ENCODE measurements at regions not wholly inside any gene's neighbourhood (a gene's known extent, or its start where the extent isn't known, plus 50 kb on each side); places are given as distances from the start of the nearest gene placed in this dataset.

GRCh38 chr3:59595830-59596229 is 546.0 kb upstream of the CFAP20DC start:
- POLR2A ChIA-PET = no interaction called here
- CTCF ChIA-PET = no interaction called here

- ChIA-PET POLR2A (no interaction called here), CTCF (no interaction called here)
Observed at GRCh38 chr3:59593380-59593779, 543.6 kb upstream of the CFAP20DC start.

- ChIA-PET CTCF (no interaction called here), POLR2A (no interaction called here)
Observed at GRCh38 chr3:59580996-59581395, 531.2 kb upstream of the CFAP20DC start.

- ChIA-PET POLR2A (no interaction called here), CTCF (no interaction called here)
Observed at GRCh38 chr3:59580499-59580898, 530.7 kb upstream of the CFAP20DC start.

- CTCF ChIA-PET = no interaction called here
- POLR2A ChIA-PET = no interaction called here
Observed at GRCh38 chr3:59578129-59578528, 528.3 kb upstream of the CFAP20DC start.

GRCh38 chr3:59576606-59577005 is 526.8 kb upstream of the CFAP20DC start:
- CTCF ChIA-PET = no interaction called here
- POLR2A ChIA-PET = no interaction called here

- ChIA-PET POLR2A (no interaction called here), CTCF (interaction anchor here (0.7 to 2.0 kb wide), 11 partner anchors 9 to 437 kb away, joined by 3 to 15 read pairs (median 3); no protein-coding TSS in a partner anchor)
Observed at GRCh38 chr3:59575113-59576001, 525.5 kb upstream of the CFAP20DC start.

- ChIA-PET POLR2A (no interaction called here), CTCF (no interaction called here)
Observed at GRCh38 chr3:59573911-59574310, 524.1 kb upstream of the CFAP20DC start.

GRCh38 chr3:59572106-59572505 is 522.3 kb upstream of the CFAP20DC start:
- ChIA-PET POLR2A (no interaction called here), CTCF (no interaction called here)

- CTCF ChIA-PET = no interaction called here
- POLR2A ChIA-PET = no interaction called here
Observed at GRCh38 chr3:59570806-59571205, 521.0 kb upstream of the CFAP20DC start.

GRCh38 chr3:59567661-59568060 is 517.8 kb upstream of the CFAP20DC start:
- POLR2A ChIA-PET = interaction anchor here (0.6 kb wide), 1 partner anchor 333 kb away, joined by 3 read pairs; no protein-coding TSS in a partner anchor
- CTCF ChIA-PET = interaction anchor here (1.6 kb wide), 1 partner anchor 40 kb away, joined by 4 read pairs; no protein-coding TSS in a partner anchor

- CTCF ChIA-PET = interaction anchor here (1.0 kb wide), 1 partner anchor 9 kb away, joined by 3 read pairs; no protein-coding TSS in a partner anchor
- POLR2A ChIA-PET = no interaction called here
Observed at GRCh38 chr3:59566481-59566975, 516.7 kb upstream of the CFAP20DC start.

- ChIA-PET POLR2A (no interaction called here), CTCF (no interaction called here)
Observed at GRCh38 chr3:59565125-59565524, 515.3 kb upstream of the CFAP20DC start.

- ChIA-PET CTCF (no interaction called here), POLR2A (no interaction called here)
Observed at GRCh38 chr3:59563966-59564365, 514.1 kb upstream of the CFAP20DC start.

- ChIA-PET POLR2A (interaction anchor here (0.5 kb wide), 1 partner anchor 96 kb away, joined by 11 read pairs; no protein-coding TSS in a partner anchor), CTCF (no interaction called here)
Observed at GRCh38 chr3:59563072-59563605, 513.3 kb upstream of the CFAP20DC start.

GRCh38 chr3:59559721-59560435 is 510.1 kb upstream of the CFAP20DC start:
- ChIA-PET POLR2A (no interaction called here), CTCF (no interaction called here)

- CTCF ChIA-PET = interaction anchor here (1.1 to 1.3 kb wide), 2 partner anchors 16 to 32 kb away, joined by 3 to 4 read pairs; no protein-coding TSS in a partner anchor
- POLR2A ChIA-PET = interaction anchor here (0.6 kb wide), 1 partner anchor 32 kb away, joined by 5 read pairs; no protein-coding TSS in a partner anchor
Observed at GRCh38 chr3:59558906-59559720, 509.3 kb upstream of the CFAP20DC start.

GRCh38 chr3:59555593-59556315 is 505.9 kb upstream of the CFAP20DC start:
- ChIA-PET CTCF (no interaction called here), POLR2A (no interaction called here)

- CTCF ChIA-PET = no interaction called here
- POLR2A ChIA-PET = no interaction called here
Observed at GRCh38 chr3:59553076-59553475, 503.3 kb upstream of the CFAP20DC start.

Data from activated CD8-positive, alpha-beta memory T cell treated with anti-CD3 and anti-CD28 coated beads for 36 hours (primary cell).